SK-N-SH (cell line): ENCODE measurements at regions not wholly inside any gene's neighbourhood (a gene's known extent, or its start where the extent isn't known, plus 50 kb on each side); places are given as distances from the start of the nearest gene placed in this dataset.

Experiments
- CTCF ChIA-PET: fragments of 300-600, 350-600 bp; formaldehyde crosslinking; extraction: SDS; loops from one replicate; lab custom pipeline; 2021; lab: Yijun Ruan, JAX
- POLR2A ChIA-PET: fragments of 350-600 bp; sonication (Branson Sonifier 250); formaldehyde crosslinking; extraction: SDS; loops from one replicate; lab custom pipeline; 2020; ENCODE audit warnings: antibody characterized with exemption, inconsistent platforms; lab: Yijun Ruan, JAX
- DNase-seq: peaks from one replicate; pipeline ENCODE4 v3.0.0; 2012
- H2AFZ ChIP-seq: fragments of 200-600 bp; sonication (generic); 2 replicates; pipeline ENCODE4 v1.8.1; 2016; ENCODE audit warnings: antibody characterized with exemption, mild to moderate bottlenecking, low read depth
- H3F3A ChIP-seq: fragments of 200-600 bp; sonication (generic); replicated peaks from 2 replicates; pipeline ENCODE3; 2016; ENCODE audit warnings: antibody characterized with exemption, mild to moderate bottlenecking; ENCODE audit not compliant: insufficient read depth
- H3K27ac ChIP-seq, 2 experiments: fragments of 200-500 bp in 1 of 2; fragments of 200-600 bp in 1 of 2; sonication (Bioruptor generic) in 1 of 2; sonication (generic), shearing (Covaris generic) in 1 of 2; 2 replicates each; pipeline versions ENCODE4 v1.5.1 to v1.6.1; 2014 to 2016; ENCODE audit warnings: low read depth in 2 of 2, inconsistent platforms in 1 of 2, low read length in 1 of 2, mild to moderate bottlenecking in 1 of 2, mixed read lengths in 1 of 2
- H3K27me3 ChIP-seq: fragments of 200-600 bp; sonication (generic), shearing (Covaris generic); 2 replicates; pipeline ENCODE4 v1.6.1; 2016; ENCODE audit warnings: mixed run types; ENCODE audit not compliant: insufficient read depth
- H3K36me3 ChIP-seq, 2 experiments: fragments of 200-500 bp in 1 of 2; fragments of 200-600 bp in 1 of 2; sonication (Bioruptor generic) in 1 of 2; sonication (generic) in 1 of 2; replicated peaks in 1 of 2; 2 replicates each; pipeline versions ENCODE3 to v1.5.1; 2014 to 2016; ENCODE audit warnings: low read length in 1 of 2, mild to moderate bottlenecking in 1 of 2; ENCODE audit not compliant: insufficient read depth in 2 of 2, control insufficient read depth in 1 of 2
- H3K4me1 ChIP-seq, 2 experiments: fragments of 200-500 bp in 1 of 2; fragments of 200-600 bp in 1 of 2; sonication (Bioruptor generic) in 1 of 2; sonication (generic), shearing (Covaris generic) in 1 of 2; 2 replicates each; pipeline versions ENCODE4 v1.5.1 to v1.6.1; 2014 to 2016; ENCODE audit warnings: low read depth in 1 of 2, low read length in 1 of 2, mixed run types in 1 of 2; ENCODE audit not compliant: insufficient read depth in 2 of 2, control insufficient read depth in 1 of 2
- H3K4me2 ChIP-seq: fragments of 200-600 bp; sonication (generic), shearing (Covaris generic); 2 replicates; pipeline ENCODE4 v1.6.1; 2017; ENCODE audit warnings: mixed run types
- H3K4me3 ChIP-seq, 2 experiments: fragments of 200-500 bp in 1 of 2; fragments of 200-600 bp in 1 of 2; sonication (Bioruptor generic) in 1 of 2; sonication (generic), shearing (Covaris generic) in 1 of 2; 2 replicates each; pipeline versions ENCODE4 v1.5.1 to v1.8.1; 2014 to 2016; ENCODE audit warnings: low read depth in 2 of 2, inconsistent platforms in 1 of 2, low read length in 1 of 2, mild to moderate bottlenecking in 1 of 2, mixed read lengths in 1 of 2, moderate library complexity in 1 of 2
- H3K79me2 ChIP-seq: fragments of 200-600 bp; sonication (generic); 2 replicates; pipeline ENCODE4 v1.8.1; 2017; ENCODE audit warnings: mild to moderate bottlenecking; ENCODE audit not compliant: insufficient read depth
- H3K9ac ChIP-seq: fragments of 200-600 bp; sonication (generic); 2 replicates; pipeline ENCODE4 v1.6.1; 2017; ENCODE audit warnings: mixed run types
- H3K9me2 ChIP-seq: fragments of 200-600 bp; sonication (generic); 2 replicates; pipeline ENCODE4 v1.6.1; 2017; ENCODE audit warnings: mixed run types
- H3K9me3 ChIP-seq: fragments of 200-600 bp; sonication (generic); 2 replicates; pipeline ENCODE4 v1.6.1; 2017; ENCODE audit warnings: mixed run types, mild to moderate bottlenecking, moderate library complexity
- H4K20me1 ChIP-seq: fragments of 200-600 bp; sonication (generic); 2 replicates; pipeline ENCODE4 v1.6.1; 2017; ENCODE audit warnings: mild to moderate bottlenecking, mixed run types; ENCODE audit not compliant: insufficient read depth
- CTCF ChIP-seq: fragments of 200-600 bp; sonication (generic); IDR thresholded peaks from 2 replicates; pipeline ENCODE4 v1.6.1; 2017; ENCODE audit warnings: antibody characterized with exemption, mild to moderate bottlenecking, moderate library complexity
- EZH2phosphoT487 ChIP-seq: fragments of 200-600 bp; sonication (generic); IDR thresholded peaks from 2 replicates; pipeline ENCODE4 v1.6.1; 2017; ENCODE audit warnings: low read depth, mixed run types, mild to moderate bottlenecking, antibody characterized with exemption, moderate library complexity, borderline replicate concordance
- FOXJ3 ChIP-seq: sonication (generic); formaldehyde crosslinking; IDR thresholded peaks from 2 replicates; pipeline ENCODE4 v1.5.1; 2020; ENCODE audit warnings: mild to moderate bottlenecking, missing genetic modification reagents
- FOXM1 ChIP-seq: IDR thresholded peaks from 2 replicates; pipeline ENCODE4 v1.4.0; 2012; ENCODE audit warnings: low read depth, mild to moderate bottlenecking
- GATA2 ChIP-seq: sonication (generic); formaldehyde crosslinking; IDR thresholded peaks from 2 replicates; pipeline ENCODE4 v1.5.0; 2020; ENCODE audit warnings: mild to moderate bottlenecking, missing genetic modification reagents
- MEF2A ChIP-seq: IDR thresholded peaks from 2 replicates; pipeline ENCODE4 v1.4.0; 2012; ENCODE audit warnings: low read depth, borderline replicate concordance
- MXI1 ChIP-seq: IDR thresholded peaks from 2 replicates; pipeline ENCODE4 v1.6.1; 2012; ENCODE audit warnings: mild to moderate bottlenecking, low read depth, low read length, improper control_type of control experiment
- PBX3 ChIP-seq: IDR thresholded peaks from 2 replicates; pipeline ENCODE4; 2012
- RXRA ChIP-seq: IDR thresholded peaks from 2 replicates; pipeline ENCODE4 v1.4.0; 2012; ENCODE audit warnings: low read depth, mild to moderate bottlenecking, borderline replicate concordance
- TCF12 ChIP-seq: IDR thresholded peaks from 2 replicates; pipeline ENCODE4 v1.4.0; 2012
- TEAD4 ChIP-seq: IDR thresholded peaks from 2 replicates; pipeline ENCODE4 v1.4.0; 2012; ENCODE audit warnings: mild to moderate bottlenecking, borderline replicate concordance; ENCODE audit not compliant: insufficient read depth
- USF1 ChIP-seq: IDR thresholded peaks from 2 replicates; pipeline ENCODE4 v1.4.0; 2012; ENCODE audit warnings: low read depth, borderline replicate concordance
- WGBS: methylation state at CpG from one replicate; pipeline ENCODE4 v1.1.6; 2017; ENCODE audit warnings: low lambda C conversion rate; 5-methylcytosine and 5-hydroxymethylcytosine counted together

- TF ChIP-seq FOXJ3 (CRISPR knock-in tag), result no peak
- no peak for TF ChIP-seq USF1
Observed at GRCh38 chr12:69097619-69098368, 141.6 kb upstream of the CPSF6 start (continued).

- H3K4me1 ChIP-seq, result peaks cover 3 to 17% of the 10 kb centered on the region in 2 experiments
- H3K9me2 ChIP-seq, result no peaks in the 10 kb centered on the region
- no peaks in the 10 kb centered on the region for H3K36me3 ChIP-seq
- no peak overlapping the region for H3K9ac ChIP-seq
- no peaks in the 10 kb centered on the region for H3K27me3 ChIP-seq
- H3F3A ChIP-seq, result peaks cover 32% of the 10 kb centered on the region
- ChIA-PET POLR2A (no interaction called here), CTCF (no interaction called here)
- no peak for DNase-seq
- H3K79me2 ChIP-seq, result no peaks in the 10 kb centered on the region
- no peak for TF ChIP-seq RXRA
- no peak for TF ChIP-seq TEAD4
- no peak for TF ChIP-seq FOXM1
- TF ChIP-seq MXI1, result no peak
- no peak for TF ChIP-seq MEF2A
- TF ChIP-seq EZH2phosphoT487, result no peak
- TF ChIP-seq CTCF, result no peak
- no peak for TF ChIP-seq TCF12
- H3K27ac ChIP-seq, result no peak overlapping the region
- 44% methylated on average over 9 of the region's 9 CpGs for WGBS
- no peaks in the 10 kb centered on the region for H4K20me1 ChIP-seq
- 0 out of 2 replicates have a peak overlapping the region, but pooled peaks have one; percentile 10 for H3K4me2 ChIP-seq
- no peaks in the 10 kb centered on the region for H3K9me3 ChIP-seq
- no peak overlapping the region for H3K4me3 ChIP-seq
- H2AFZ ChIP-seq, result no peak overlapping the region
Observed at GRCh38 chr12:69099201-69099837, 140.1 kb upstream of the CPSF6 start.

GRCh38 chr12:69101505-69101904, 137.9 kb upstream of the CPSF6 start:
- WGBS, result 40% methylated on average over 4 of the region's 4 CpGs
- Histone ChIP-seq H3K4me1 (peaks cover 3 to 11% of the 10 kb centered on the region in 2 experiments), H3F3A (peaks cover 27% of the 10 kb centered on the region), H3K27me3 (no peaks in the 10 kb centered on the region), H4K20me1 (no peaks in the 10 kb centered on the region), H3K9ac (no peak overlapping the region), H3K36me3 (no peaks in the 10 kb centered on the region), H3K4me2 (no peak overlapping the region), H3K79me2 (no peaks in the 10 kb centered on the region), H3K27ac (no peak overlapping the region), H2AFZ (no peak overlapping the region), H3K9me2 (no peaks in the 10 kb centered on the region), H3K4me3 (no peak overlapping the region)
- POLR2A ChIA-PET, result no interaction called here
- DNase-seq, result no peak
- no peak for TF ChIP-seq GATA2
- no peak for TF ChIP-seq USF1
- TF ChIP-seq PBX3, result no peak
- no peak for TF ChIP-seq EZH2phosphoT487
- TF ChIP-seq, all 33 proteins: peak for 0
- CTCF ChIA-PET, result no interaction called here
- no peaks in the 10 kb centered on the region for H3K9me3 ChIP-seq
